GM13976 (cell line): ENCODE measurements at regions not wholly inside any gene's neighbourhood (a gene's known extent, or its start where the extent isn't known, plus 50 kb on each side); places are given as distances from the start of the nearest gene placed in this dataset.

Experiments used
- DNase-seq: peaks from one replicate; pipeline ENCODE4 v3.0.0; 2012; ENCODE audit warnings: low spot score
- CTCF ChIP-seq: IDR thresholded peaks from 2 replicates; pipeline ENCODE4 v1.5.1; 2012; ENCODE audit warnings: borderline replicate concordance, mild to moderate bottlenecking; ENCODE audit not compliant: insufficient read depth; ENCODE audit errors: extremely low read depth, missing control alignments, control extremely low read depth
- in situ Hi-C: fragments of 300-500 bp; cut with MboI; formaldehyde crosslinking; loops from one replicate; pipeline ENCODE4 v1.12.0; 2022; ENCODE audit warnings: low sequenced_read_pairs, mixed read lengths, inconsistent platforms; ENCODE audit not compliant: unreplicated experiment

- in situ Hi-C loops = no loop called here
- TF ChIP-seq CTCF = no peak
- DNase-seq = no peak
Observed at GRCh38 chr6:101230866-101231265, 162.6 kb upstream of the GRIK2 start.

- DNase-seq = no peak
- TF ChIP-seq CTCF = no peak
- in situ Hi-C loops = no loop called here
Observed at GRCh38 chr6:101231606-101232235, 161.8 kb upstream of the GRIK2 start.

- in situ Hi-C loops = no loop called here
- DNase-seq = no peak
- no peak for TF ChIP-seq CTCF
Observed at GRCh38 chr6:101232961-101233360, 160.5 kb upstream of the GRIK2 start.

GRCh38 chr6:101236709-101237108 lies 156.8 kb upstream of the GRIK2 start:
- in situ Hi-C loops = no loop called here
- no peak for TF ChIP-seq CTCF
- no peak for DNase-seq

- DNase-seq = no peak
- no peak for TF ChIP-seq CTCF
- in situ Hi-C loops = no loop called here
Observed at GRCh38 chr6:101241442-101241841, 152.1 kb upstream of the GRIK2 start.

- no peak for DNase-seq
- in situ Hi-C loops = no loop called here
- TF ChIP-seq CTCF = no peak
Observed at GRCh38 chr6:101249470-101249869, 144.0 kb upstream of the GRIK2 start.
